HG03097 (cell line): ENCODE measurements at regions not wholly inside any gene's neighbourhood (a gene's known extent, or its start where the extent isn't known, plus 50 kb on each side); places are given as distances from the start of the nearest gene placed in this dataset.
"Not testable (repeated sequence)": the region's sequence is repeated elsewhere in the genome, so short reads cannot be mapped to it uniquely, and the experiment has no call there.

Experiments used
- ATAC-seq: cut with Tn5 transposase; IDR thresholded peaks from one replicate; pipeline ENCODE4 v1.9.1; 2021; ENCODE audit not compliant: unreplicated experiment, low FRiP score

DNA sequence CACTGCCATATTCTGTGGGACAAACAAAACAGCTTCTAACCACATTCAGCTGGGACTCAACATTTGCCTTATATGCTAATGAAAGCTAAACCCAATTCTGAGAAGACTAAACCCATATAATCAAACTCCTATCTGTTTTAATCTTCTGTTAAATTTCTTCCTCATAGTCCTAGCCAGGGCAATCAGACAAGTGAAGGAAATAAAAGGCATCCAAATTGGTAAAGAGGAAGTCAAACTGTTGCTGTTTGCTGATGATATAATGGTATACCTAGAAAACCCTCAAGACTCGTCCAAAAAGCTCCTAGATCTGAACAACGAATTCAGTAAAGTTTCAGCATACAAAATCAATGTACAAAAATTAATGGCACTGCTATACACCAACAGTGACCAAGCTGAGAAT is 157.1 kb downstream of the PHLDA1 start:
- no peak for ATAC-seq

DNA sequence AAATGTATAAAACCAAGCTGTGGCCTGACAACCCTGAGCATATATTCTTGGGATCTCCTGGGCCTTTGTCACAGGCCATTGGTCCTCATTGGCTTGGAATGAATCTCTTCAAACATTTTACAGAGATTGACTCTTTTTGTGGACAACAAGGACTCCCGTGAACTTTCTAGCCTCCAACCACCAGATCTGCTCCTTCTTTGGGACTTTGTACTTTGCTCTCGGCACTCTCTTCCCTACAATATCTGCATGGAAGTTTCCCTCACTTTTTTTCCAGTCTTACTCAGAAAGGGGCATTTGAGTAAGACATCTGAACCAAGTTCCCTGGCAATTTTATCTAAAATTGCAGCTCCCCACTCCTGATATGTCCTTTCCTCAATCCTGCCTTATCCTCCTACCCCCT is 158.8 kb downstream of the PHLDA1 start:
- ATAC-seq: no peak

DNA sequence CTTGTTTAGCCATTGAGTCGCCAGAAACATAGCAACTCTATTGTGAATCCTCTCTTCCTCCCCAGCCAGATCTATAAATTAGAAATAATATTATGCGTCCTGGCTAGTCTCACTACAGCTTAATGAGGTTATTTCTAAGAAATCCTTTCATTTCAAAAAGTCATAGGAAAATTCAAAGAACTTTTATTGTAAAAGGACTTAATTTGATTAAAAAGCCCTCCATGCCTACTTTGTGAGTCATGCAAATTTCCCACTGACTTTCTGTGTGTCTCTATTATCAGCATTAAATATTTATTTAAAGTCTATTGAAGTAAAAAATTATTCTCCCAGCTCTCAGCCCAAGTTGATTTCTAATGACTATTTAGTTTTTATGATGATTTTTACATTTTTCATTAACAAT is 160.7 kb downstream of the PHLDA1 start:
- no peak for ATAC-seq

DNA sequence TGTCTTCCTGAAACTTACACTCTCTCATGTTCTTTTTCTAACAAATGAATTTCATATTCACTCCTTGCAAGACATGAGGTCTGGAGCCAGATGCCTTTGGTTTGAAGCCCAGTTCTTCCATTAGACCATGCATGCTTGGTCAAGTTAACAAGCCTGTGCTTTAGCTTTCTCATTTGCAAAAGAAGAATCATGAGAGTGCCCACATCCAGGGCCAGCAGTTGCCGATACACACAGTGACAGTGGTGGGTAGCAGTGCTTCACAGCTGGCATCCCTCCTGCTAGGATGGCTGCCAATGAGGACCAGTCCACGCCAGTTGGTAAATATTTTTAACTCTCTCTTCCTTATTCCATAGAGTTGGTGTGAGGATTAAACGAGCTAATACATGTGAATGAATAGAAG is 163.1 kb downstream of the PHLDA1 start:
- ATAC-seq: no peak

DNA sequence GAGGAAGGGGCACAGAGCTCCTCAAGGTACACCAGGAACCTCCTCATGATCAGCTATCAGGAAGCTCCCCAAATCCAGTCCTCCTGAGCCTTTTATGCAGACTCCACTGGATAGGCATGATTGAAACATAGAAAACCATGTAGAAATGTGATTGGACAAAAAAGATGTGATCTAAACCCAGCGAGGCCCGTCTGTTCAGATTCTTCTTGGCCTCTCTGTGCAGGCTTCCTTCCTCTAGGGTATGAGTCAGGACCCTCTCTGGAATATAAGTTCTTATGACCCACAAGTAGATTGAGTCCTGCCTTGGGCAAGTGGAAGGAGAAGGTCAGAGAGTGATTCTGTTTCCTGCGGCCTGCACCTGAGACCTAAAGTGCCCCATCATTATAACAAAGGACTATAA is 166.3 kb downstream of the PHLDA1 start:
- no peak for ATAC-seq

DNA sequence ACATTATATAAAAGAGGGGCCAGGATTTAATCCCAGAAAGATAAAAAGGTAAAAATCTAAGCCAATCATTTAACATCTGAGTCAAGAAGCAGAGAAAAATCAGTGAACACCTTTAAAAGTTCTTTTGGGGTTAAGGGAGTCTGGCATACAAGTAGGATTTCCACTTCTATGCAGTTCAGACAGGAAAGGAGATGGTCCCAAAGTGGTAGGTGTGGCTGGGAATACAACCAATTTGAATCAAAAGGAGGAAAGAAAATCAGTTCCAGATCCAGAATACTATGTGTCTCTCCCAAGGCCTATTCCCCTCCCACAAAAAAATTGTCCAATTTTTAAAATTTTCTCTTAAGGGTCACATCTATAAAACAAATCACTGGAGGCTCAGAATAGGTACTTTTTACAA is 167.4 kb downstream of the PHLDA1 start:
- ATAC-seq: no peak

DNA sequence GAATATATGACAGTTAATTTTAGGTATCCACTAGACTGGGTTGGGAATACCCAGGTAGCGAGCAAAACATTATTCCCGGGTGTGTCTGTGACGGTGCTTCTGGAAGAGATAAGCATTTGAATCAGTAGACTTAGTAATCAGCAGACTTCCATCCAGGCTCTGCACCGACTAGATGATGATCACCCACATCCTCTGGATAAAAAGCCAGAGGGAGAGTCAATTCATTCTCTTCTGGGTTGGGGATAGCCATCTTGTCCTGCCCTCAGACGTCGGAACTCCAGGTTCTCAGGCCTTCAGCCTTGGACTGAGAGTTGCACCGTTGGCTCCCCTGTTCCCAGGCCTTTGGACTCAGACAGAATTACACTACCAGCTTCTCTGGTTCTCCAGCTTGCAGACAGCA is 168.0 kb downstream of the PHLDA1 start:
- ATAC-seq: no peak

DNA sequence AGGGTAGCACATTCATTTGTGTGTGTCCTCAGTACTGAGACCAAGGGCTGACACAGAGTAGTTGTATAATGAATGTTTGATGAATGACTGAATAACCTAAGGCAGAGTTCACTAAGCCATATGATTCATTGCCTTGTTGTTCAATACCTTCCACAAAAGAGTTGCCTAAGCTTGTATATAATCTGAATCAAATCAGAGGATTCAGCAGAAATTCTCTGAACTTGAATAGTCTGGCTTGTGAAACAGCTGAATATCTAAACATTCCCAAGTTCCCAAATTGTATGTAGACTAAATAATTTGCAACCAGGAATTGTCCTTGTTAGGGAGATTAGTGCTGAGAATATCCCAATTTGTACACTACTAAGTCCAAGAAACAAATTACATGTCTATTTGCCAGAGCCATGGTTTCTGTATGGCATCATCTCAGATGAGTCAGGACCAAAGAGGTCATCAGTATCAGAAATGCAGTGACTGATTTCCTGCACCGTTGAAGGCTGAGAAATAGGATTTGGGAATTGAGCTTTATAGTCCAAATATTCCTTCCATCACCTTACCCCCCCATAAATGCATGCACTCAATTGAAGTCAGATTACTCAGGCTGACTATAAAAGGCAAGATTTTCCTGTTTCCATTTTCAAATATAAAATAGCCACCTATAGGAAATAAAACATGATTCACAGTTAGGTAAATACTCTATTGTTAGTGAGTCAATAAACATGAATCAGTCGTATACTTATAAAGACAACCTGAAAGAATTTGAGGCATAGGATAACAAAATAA is 168.7 kb downstream of the PHLDA1 start:
- no peak for ATAC-seq

DNA sequence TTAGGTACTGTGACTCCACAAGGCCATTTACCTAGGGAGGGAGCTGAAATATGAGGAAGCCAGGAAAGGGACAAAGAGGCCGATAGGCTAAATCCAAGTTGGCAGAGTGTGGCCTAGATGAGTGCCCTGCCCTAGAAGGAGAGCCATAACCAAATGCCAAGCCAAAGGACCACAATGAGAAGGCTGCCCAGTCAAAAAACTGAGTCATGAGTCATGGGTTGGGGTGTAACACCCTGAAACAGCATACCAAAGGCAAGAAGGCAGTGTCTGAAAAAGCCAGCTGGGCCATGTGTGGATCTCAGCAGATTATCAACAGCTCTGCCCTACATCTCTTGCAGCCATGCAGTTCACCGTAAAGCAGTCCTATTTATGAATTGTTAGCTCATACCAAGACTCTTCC is 171.7 kb downstream of the PHLDA1 start:
- ATAC-seq: no peak

DNA sequence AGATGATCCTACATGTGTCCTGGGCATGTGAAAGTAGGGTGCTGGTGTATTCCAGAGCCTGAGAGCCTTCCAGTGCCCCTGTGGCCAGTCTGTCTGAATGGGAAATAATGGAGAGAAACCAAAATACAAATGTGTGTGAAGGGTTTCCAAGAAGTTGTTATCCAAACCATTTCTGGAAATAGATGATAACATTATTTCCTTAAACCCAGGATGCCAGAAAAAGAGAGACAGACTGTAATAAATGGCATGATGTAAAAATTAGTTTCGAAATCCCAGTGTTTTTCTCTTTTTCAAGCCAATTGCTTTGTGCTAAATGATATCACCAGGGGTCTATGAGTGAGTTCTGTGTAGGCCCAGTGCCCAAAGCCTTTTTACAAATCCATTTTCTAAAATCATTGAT is 175.3 kb downstream of the PHLDA1 start:
- no peak for ATAC-seq

DNA sequence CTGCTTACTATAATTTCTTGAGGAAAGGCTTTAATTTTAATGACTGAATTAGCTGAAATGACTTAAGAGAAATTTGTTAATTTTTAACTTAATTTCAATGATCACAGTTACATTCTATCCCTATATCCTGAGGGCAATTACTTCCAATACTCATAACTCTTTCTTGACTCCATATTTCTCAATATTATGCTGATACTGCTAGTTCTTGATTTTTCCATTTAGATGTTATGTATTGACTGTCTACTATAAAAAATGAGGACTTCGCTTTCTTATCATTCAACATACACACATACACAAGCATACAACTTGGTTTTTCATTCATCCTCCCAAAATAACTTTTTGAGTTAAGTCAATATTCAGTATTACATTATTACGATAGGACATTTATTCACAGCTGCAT is 176.2 kb downstream of the PHLDA1 start:
- ATAC-seq: no peak

DNA sequence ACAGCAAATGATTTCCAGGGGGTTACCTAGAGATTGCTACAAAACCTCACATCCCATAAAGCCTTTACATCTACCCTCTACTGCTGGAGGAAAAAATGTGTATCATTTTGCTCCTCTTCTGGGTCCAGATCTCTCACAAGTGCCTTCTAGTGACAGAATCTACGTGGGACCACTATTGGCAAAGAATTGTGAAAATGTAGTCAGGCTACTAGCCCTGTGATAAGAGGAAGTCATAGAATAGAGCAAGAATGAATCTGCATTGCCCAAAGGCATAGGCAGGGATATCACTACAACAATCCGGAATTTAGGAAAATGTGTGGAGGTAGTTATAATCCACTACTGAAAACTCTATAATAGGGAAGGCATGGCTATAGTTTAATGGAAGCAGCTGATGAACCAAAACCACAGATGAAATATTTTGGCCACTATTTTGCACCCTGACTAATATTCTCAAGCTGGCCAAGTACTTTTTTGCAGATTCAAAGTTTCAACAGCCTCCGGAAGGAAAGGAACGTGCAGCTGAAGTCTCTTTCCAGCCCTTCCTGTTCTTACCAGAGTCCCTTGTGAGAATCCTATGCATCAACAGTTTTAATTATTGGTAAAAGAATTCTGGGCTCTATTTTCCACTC is 176.8 kb downstream of the PHLDA1 start:
- ATAC-seq: no peak

DNA sequence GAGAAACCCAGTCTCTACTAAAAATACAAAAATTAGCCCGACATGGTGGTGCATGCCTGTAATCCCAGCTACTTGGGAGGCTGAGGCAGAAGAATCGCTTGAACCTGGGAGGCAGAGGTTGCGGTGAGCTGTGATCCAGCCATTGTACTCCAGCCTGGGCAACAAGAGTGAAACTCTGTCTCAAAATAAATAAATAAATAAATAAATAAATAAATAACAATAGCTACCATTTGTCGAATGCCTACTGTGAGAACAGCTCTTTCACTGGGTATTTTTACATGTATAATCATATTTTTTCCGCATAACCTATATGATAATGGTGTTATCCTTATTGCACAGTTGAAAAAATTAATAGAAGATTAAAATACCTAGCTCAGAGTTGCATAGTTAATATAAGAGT is 177.4 kb downstream of the PHLDA1 start:
- not testable (repeated sequence) for ATAC-seq

DNA sequence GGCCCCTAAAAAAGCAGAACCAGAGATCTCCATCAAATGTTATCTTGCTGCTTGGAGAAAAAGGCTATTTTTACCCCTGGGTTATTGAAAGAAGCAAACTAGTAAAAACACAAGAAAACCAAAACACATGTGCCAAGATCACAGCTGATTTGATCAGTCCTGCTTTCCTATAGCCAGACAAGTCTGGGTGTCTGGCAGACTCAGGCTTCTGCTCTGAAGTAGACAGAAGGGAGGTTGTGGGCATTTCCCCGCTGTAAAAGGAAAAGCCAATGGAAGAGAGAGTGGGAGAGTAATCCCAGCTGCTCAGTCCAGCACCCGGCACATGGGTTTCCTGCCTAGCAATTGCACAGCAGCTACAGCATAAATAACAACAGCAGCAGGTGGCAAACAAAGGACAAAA is 177.9 kb downstream of the PHLDA1 start:
- no peak for ATAC-seq

DNA sequence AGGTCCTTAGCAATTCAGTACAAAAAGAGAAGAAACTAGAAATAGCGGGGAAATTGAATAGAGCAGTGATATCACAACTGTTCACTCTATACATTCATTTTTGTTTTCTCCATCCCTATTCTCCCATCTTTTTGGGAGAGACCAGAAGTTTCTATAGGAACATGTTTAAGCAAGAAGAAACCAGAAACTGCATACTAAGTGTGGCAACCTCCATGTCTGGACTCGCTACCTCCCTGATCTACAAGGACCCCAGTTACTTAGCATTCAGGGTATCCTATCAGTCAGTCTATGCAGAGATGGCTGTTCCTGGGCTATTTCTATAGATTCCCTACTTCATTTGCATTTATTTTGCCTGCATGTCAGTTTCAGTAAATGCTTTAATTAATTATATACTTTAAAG is 178.6 kb downstream of the PHLDA1 start:
- no peak for ATAC-seq

DNA sequence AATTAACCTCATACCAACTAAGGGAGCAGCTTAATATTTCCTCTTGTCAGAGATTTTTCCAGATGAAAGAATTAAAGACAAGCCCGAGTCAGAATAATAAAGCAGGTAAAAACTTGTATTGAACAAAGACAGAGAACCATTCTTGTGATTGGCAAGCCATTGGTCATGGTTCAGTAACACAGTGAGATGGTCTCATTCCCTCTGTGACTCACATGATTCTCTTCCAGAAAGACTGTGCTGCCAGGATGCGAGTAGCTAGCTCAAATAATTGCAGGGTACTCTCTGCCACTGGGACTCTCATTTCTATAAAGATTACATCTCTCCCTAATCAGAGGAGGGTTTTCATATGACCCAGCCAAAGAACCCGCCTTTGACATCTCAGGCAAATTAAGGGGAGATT is 179.4 kb downstream of the PHLDA1 start:
- no peak for ATAC-seq

DNA sequence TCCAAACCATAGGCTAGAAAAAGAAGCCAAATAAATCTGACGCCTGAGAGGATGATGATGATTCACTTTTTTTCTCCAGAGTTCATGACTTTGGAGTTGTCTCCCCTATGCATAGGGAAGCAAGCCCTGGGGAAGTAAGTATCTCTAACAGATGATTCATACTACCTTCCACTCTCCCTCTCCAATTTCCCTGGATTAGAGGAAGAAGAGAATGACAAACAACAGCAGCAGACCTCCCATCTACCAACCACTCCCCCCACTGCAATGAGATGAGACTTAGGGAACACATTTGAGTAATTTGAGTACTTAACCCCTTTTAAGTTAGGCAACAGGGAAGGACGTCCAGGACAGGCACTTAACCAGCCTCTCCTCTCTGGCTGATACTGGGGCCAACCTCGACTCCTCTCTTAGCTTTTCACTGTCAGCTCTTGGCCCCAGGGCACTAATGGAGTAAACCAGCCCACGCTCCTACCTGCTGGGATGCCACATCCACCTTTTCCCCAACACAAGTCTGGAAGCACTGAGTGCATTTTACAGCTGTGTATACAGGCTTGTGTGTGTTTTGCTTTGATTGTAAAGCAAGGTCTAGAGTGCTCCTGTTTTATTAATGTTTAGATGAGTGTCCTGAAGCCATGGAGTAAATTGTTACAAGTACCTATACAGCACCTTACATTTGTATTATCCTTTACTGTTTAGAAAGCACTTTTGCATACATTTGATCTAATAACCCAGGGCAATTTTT is 180.7 kb downstream of the PHLDA1 start:
- ATAC-seq: no peak

DNA sequence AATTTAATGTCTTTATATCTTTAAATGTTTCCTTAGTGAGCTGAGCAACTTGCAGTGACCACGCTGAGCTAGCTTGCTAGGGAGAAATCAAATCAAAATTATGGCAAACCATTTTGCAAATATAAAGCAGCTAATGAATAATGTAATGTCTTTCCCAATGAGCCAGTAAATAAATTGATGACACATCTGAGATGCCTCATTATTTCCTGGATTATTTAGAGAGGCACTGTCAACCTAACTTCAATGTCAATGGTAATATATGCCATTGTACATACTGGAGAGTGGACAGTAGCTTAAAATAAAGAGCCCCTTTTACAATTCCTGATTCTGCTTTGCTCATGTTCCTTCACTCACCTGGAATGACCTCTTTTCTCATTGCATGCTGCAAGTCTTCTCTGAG is 182.6 kb downstream of the PHLDA1 start:
- ATAC-seq: no peak

DNA sequence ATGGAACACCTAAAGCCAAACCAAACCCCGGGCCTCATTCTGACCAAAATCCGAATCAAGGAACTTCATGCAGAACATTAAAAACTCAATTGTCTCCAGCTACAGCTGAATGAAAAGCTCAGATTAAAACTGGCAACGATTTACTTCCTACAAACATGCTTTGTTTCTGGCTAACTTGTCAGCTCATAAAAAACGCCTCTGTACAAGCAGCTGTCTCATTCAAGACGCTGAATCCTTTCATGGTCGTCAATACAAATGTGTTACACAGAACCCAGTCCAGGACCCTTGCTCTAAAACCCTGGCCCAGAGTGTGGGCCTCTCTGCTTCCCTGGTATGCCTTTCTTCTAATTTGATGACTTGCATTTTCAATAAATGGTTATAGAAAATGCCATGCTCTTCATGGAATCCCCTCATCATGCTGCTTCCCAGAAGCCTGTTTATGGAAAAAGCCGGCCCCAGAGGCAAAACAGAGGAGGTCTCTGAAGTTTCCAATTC is 183.1 kb downstream of the PHLDA1 start:
- no peak for ATAC-seq

DNA sequence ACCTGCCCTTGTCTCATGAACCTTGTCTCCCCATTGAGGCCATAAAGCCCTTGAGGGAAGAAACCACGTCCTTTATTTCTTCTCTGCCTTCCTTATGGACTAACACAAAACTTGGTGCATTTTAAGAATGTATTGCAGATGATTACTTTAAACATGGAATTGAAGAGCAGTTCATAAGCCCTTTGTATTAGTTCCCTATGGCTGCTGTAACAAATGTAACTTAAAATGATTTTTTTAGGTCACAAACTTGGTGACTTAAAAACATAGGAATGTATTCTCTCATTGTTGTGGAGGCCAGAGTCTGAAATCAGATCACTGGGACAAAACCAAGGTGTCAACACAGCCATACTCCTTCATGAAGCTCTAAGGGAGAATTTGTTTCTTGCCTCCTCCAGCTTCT is 185.5 kb downstream of the PHLDA1 start:
- ATAC-seq: no peak

DNA sequence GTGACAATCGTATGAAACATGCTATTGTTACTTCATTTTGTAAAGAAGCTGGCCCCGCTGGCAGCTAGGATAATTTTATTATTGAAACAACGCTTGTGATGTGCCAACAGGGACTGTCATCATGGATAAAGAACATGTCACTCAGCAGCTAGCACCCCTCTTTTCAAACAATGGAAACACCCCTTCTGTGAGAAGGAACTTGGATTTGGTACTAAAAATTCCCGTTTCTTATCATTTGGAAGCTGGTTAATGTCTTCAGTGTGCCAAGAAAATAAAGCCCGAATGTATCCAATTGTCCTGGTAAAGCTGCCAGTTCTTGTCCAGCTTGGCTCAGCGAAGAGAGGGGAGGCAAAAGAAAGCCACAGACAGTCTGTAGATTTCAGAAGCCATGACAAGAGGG is 186.6 kb downstream of the PHLDA1 start:
- ATAC-seq: no peak
